Neural progenitor cell (in vitro differentiated cells): ENCODE measurements at regions not wholly inside any gene's neighbourhood (a gene's known extent, or its start where the extent isn't known, plus 50 kb on each side); places are given as distances from the start of the nearest gene placed in this dataset.

Experiments used
- DNase-seq: peaks from one replicate; pipeline ENCODE4 v3.0.0-alpha.2; 2016; ENCODE audit warnings: low spot score
- H2AFZ ChIP-seq: fragments of 200-600 bp; sonication (generic); replicated peaks from 2 replicates; pipeline ENCODE4 v1.6.1; 2016; ENCODE audit warnings: antibody characterized with exemption
- H3F3A ChIP-seq: fragments of 200-600 bp; sonication (generic); 2 replicates; pipeline ENCODE4 v1.6.1; 2016; ENCODE audit warnings: antibody characterized with exemption, low read depth
- H3K27ac ChIP-seq: fragments of 200-600 bp; sonication (generic); 2 replicates; pipeline ENCODE4 v1.5.1; 2016; ENCODE audit warnings: mild to moderate bottlenecking
- H3K27me3 ChIP-seq: fragments of 200-600 bp; sonication (generic); 2 replicates; pipeline ENCODE4 v1.6.1; 2016; ENCODE audit warnings: mild to moderate bottlenecking, moderate library complexity
- H3K36me3 ChIP-seq: fragments of 200-600 bp; sonication (generic); 2 replicates; pipeline ENCODE4 v1.5.1; 2016
- H3K4me1 ChIP-seq: fragments of 200-600 bp; sonication (generic); 2 replicates; pipeline ENCODE4 v1.6.1; 2016; ENCODE audit warnings: mixed run types
- H3K4me2 ChIP-seq: fragments of 200-600 bp; sonication (generic); 2 replicates; pipeline ENCODE4 v1.6.1; 2016
- H3K4me3 ChIP-seq: fragments of 200-600 bp; sonication (generic); 2 replicates; pipeline ENCODE4 v1.5.1; 2016
- H3K79me2 ChIP-seq: fragments of 200-600 bp; sonication (generic); 2 replicates; pipeline ENCODE4 v1.6.1; 2016; ENCODE audit warnings: low read depth
- H3K9ac ChIP-seq: fragments of 200-600 bp; sonication (generic); 2 replicates; pipeline ENCODE4 v1.6.1; 2016
- H3K9me3 ChIP-seq: fragments of 200-600 bp; sonication (generic); 2 replicates; pipeline ENCODE4 v1.5.1; 2016; ENCODE audit warnings: low read depth
- H4K20me1 ChIP-seq: fragments of 200-600 bp; sonication (generic); 2 replicates; pipeline ENCODE4 v1.6.1; 2016; ENCODE audit warnings: low read depth
- H3K27ac Mint-ChIP-seq: 3 replicates; pipeline ENCODE4 v1.8.0; 2021; ENCODE audit warnings: mixed read lengths
- H3K27me3 Mint-ChIP-seq: 2 replicates; pipeline ENCODE4 v1.8.0; 2022; ENCODE audit warnings: low read depth, mild to moderate bottlenecking, inconsistent platforms, moderate library complexity, mixed read lengths; ENCODE audit not compliant: insufficient read depth
- H3K36me3 Mint-ChIP-seq: 3 replicates; pipeline ENCODE4 v1.8.0; 2021; ENCODE audit warnings: mixed read lengths
- H3K4me1 Mint-ChIP-seq: 3 replicates; pipeline ENCODE4 v1.8.0; 2021; ENCODE audit warnings: mixed read lengths
- H3K4me3 Mint-ChIP-seq: 3 replicates; pipeline ENCODE4 v1.8.0; 2021; ENCODE audit warnings: mild to moderate bottlenecking, moderate library complexity, mixed read lengths
- H3K9me3 Mint-ChIP-seq: 3 replicates; pipeline ENCODE4 v1.8.0; 2020; ENCODE audit warnings: mixed read lengths
- EZH2 ChIP-seq: fragments of 200-600 bp; sonication (generic); IDR thresholded peaks from 2 replicates; pipeline ENCODE4 v1.6.1; 2017; ENCODE audit warnings: antibody characterized with exemption, mild to moderate bottlenecking, moderate library complexity
- EZH2phosphoT487 ChIP-seq: fragments of 200-600 bp; sonication (generic); IDR thresholded peaks from 2 replicates; pipeline ENCODE4 v1.6.1; 2017; ENCODE audit warnings: antibody characterized with exemption
- TF ChIP-seq, protein P1 (sequence below): fragments of 200-600 bp; sonication (generic); IDR thresholded peaks from 2 replicates; pipeline ENCODE4 v1.5.1; 2017; ENCODE audit warnings: antibody characterized with exemption, mild to moderate bottlenecking

DNA sequence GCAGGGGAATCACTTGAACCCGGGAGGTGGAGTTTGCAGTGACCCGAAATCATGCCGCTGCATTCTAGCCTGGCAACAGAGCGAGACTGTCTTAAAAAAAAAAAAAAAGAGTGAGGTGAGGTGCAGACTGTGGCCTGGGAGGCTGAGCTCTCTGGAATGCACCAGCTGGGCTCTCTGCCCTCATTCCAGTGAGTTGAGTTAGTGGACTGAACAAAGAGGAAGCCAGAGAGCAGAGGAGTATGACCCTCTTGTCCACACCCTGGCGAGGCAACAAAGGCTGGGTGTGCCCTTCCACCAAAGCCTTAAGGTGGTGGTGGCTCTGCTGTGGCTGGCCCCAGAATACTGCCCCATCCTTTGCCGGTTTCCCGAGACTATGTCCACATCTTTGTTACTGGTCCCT is 71.3 kb upstream of the ACKR3 start:
- no peak overlapping the region for H3K27ac ChIP-seq
- peaks cover 19% of the 10 kb centered on the region for H3K4me1 Mint-ChIP-seq
- TF ChIP-seq, protein P1, sequence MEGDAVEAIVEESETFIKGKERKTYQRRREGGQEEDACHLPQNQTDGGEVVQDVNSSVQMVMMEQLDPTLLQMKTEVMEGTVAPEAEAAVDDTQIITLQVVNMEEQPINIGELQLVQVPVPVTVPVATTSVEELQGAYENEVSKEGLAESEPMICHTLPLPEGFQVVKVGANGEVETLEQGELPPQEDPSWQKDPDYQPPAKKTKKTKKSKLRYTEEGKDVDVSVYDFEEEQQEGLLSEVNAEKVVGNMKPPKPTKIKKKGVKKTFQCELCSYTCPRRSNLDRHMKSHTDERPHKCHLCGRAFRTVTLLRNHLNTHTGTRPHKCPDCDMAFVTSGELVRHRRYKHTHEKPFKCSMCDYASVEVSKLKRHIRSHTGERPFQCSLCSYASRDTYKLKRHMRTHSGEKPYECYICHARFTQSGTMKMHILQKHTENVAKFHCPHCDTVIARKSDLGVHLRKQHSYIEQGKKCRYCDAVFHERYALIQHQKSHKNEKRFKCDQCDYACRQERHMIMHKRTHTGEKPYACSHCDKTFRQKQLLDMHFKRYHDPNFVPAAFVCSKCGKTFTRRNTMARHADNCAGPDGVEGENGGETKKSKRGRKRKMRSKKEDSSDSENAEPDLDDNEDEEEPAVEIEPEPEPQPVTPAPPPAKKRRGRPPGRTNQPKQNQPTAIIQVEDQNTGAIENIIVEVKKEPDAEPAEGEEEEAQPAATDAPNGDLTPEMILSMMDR, result no peak
- TF ChIP-seq EZH2phosphoT487 (no peak), EZH2 (no peak)

DNA sequence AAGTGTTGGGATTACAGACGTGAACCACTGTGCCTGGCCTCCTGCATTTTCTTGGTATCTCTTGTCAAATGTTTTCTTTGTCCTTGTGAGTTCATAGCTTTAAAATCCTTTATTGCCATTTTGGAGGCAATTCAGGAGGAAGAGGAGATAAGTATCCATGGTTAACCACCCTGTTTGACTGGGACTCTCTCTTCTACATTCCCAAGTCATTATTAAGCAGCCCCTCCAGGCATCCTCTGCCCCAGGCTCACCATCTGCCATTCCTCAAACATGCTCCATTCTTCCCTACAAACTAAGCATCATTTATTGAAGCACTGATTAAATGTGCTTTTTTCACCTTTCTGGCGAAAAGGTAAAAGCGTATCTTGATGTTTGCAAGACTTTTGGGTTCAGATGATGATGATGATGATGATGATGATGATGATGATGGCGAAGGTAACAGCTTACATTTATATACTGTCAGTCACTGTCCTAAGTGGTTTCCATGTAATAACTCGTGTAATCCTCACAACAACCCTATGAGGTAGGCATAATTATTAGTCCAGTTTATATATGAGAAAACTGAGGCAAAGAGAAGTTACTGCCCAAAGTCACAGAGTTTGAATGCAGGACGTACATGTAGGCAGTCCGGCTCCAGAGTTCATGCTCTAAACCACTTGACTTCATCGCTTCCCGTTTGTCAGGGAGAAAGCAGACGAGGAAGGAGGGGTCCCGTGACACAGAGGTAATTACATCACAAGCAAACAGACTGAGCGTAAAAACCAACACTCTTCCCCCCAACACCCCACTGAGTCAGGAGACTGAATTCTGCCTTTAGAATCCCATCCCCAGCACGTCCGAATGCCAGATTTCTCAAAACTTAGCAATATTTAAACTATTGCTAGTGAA is 69.7 kb upstream of the ACKR3 start:
- H3K4me3 ChIP-seq, result no peak overlapping the region
- H3K9me3 ChIP-seq, result no peaks in the 10 kb centered on the region
- no peak for TF ChIP-seq EZH2
- TF ChIP-seq, protein P1, result no peak
- no peak for TF ChIP-seq EZH2phosphoT487
- Mint-ChIP-seq H3K4me1 (peaks cover 19% of the 10 kb centered on the region), H3K27me3 (peaks cover 7% of the 10 kb centered on the region), H3K9me3 (peaks cover 3% of the 10 kb centered on the region), H3K4me3 (no peak overlapping the region), H3K27ac (no peak overlapping the region), H3K36me3 (no peaks in the 10 kb centered on the region)
- no peak overlapping the region for H3K9ac ChIP-seq
- no peaks in the 10 kb centered on the region for H3K27me3 ChIP-seq
- no peaks in the 10 kb centered on the region for H4K20me1 ChIP-seq
- H2AFZ ChIP-seq, result no peak overlapping the region
- no peaks in the 10 kb centered on the region for H3K79me2 ChIP-seq
- H3K4me2 ChIP-seq, result no peak overlapping the region
- DNase-seq, result no peak
- no peaks in the 10 kb centered on the region for H3F3A ChIP-seq
- H3K36me3 ChIP-seq, result no peaks in the 10 kb centered on the region
- H3K27ac ChIP-seq, result no peak overlapping the region
- peaks cover 3% of the 10 kb centered on the region for H3K4me1 ChIP-seq

More for the DNA sequence above, 71.3 kb upstream of the ACKR3 start:
- Histone ChIP-seq H3K4me1 (peaks cover 3% of the 10 kb centered on the region), H3K4me2 (no peak overlapping the region), H3K9ac (no peak overlapping the region), H3K27me3 (no peaks in the 10 kb centered on the region), H3K9me3 (no peaks in the 10 kb centered on the region), H3K4me3 (no peak overlapping the region), H4K20me1 (no peaks in the 10 kb centered on the region), H2AFZ (no peak overlapping the region), H3F3A (no peaks in the 10 kb centered on the region), H3K79me2 (no peaks in the 10 kb centered on the region), H3K36me3 (no peaks in the 10 kb centered on the region)
- H3K9me3 Mint-ChIP-seq, result peaks cover 3% of the 10 kb centered on the region
- H3K36me3 Mint-ChIP-seq, result no peaks in the 10 kb centered on the region
- no peak overlapping the region for H3K4me3 Mint-ChIP-seq
- peak; percentile 49 for DNase-seq
- peaks cover 6% of the 10 kb centered on the region for H3K27me3 Mint-ChIP-seq
- H3K27ac Mint-ChIP-seq, result peak overlapping the region; percentile 42

DNA sequence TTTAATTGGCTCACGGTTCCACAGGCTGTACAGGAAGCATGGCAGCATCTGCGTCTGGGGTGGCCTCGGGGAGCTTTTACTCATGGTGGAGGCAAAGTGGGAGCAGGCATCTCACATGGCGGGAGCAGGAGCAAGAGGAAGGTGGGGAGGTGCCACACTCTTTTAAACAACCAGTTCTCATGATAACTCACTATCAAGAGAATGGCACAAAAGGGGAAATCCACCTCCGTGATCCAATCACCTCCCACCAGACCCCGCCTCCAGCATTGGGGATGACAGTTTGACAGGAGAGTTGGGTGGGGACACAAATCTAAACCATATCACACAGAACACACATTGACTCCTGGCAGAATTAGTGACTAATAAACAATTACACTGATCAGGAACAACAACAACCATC is 68.6 kb upstream of the ACKR3 start:
- Mint-ChIP-seq H3K9me3 (peaks cover 3% of the 10 kb centered on the region), H3K27me3 (peaks cover 7% of the 10 kb centered on the region), H3K27ac (no peak overlapping the region), H3K4me3 (no peak overlapping the region), H3K36me3 (no peaks in the 10 kb centered on the region), H3K4me1 (peaks cover 19% of the 10 kb centered on the region)
- Histone ChIP-seq H3K9me3 (no peaks in the 10 kb centered on the region), H3K4me2 (no peak overlapping the region), H3K36me3 (no peaks in the 10 kb centered on the region), H3K27me3 (no peaks in the 10 kb centered on the region), H4K20me1 (no peaks in the 10 kb centered on the region), H3K27ac (no peak overlapping the region), H3K4me1 (peaks cover 3% of the 10 kb centered on the region), H2AFZ (no peak overlapping the region), H3K4me3 (no peak overlapping the region), H3K79me2 (no peaks in the 10 kb centered on the region), H3F3A (no peaks in the 10 kb centered on the region), H3K9ac (no peak overlapping the region)
- TF ChIP-seq EZH2phosphoT487 (no peak), EZH2 (no peak)
- TF ChIP-seq, protein P1, result no peak
- no peak for DNase-seq
